Hippocampal formation (tissue), 2 donors: ENCODE measurements at regions not wholly inside any gene's neighbourhood (a gene's known extent, or its start where the extent isn't known, plus 50 kb on each side); places are given as distances from the start of the nearest gene placed in this dataset.

Experiments
- DNase-seq, 2 donors: peaks; one replicate each; lab custom pipeline; 2025; lab: John Stamatoyannopoulos, UW

- DNase-seq, result no peak
Observed at GRCh38 chr9:87152256-87152655, 204.9 kb upstream of the GAS1 start.

- no peak for DNase-seq
Observed at GRCh38 chr9:87156247-87156646, 208.9 kb upstream of the GAS1 start.

GRCh38 chr9:87157366-87158031 lies 210.2 kb upstream of the GAS1 start:
- no peak for DNase-seq

- no peak for DNase-seq
Observed at GRCh38 chr9:87158765-87159164, 211.5 kb upstream of the GAS1 start.

- DNase-seq, result no peak
Observed at GRCh38 chr9:87160148-87161102, 213.1 kb upstream of the GAS1 start.

- no peak for DNase-seq
Observed at GRCh38 chr9:87167161-87167560, 219.9 kb upstream of the GAS1 start.

GRCh38 chr9:87167582-87167981 lies 220.3 kb upstream of the GAS1 start:
- no peak for DNase-seq

GRCh38 chr9:87178302-87178701 lies 231.0 kb upstream of the GAS1 start:
- DNase-seq, result no peak

- DNase-seq, result no peak
Observed at GRCh38 chr9:87179553-87180340, 232.4 kb upstream of the GAS1 start.

- DNase-seq, result no peak
Observed at GRCh38 chr9:87180361-87180760, 233.1 kb upstream of the GAS1 start.

- DNase-seq, result no peak
Observed at GRCh38 chr9:87180841-87181240, 233.5 kb upstream of the GAS1 start.

GRCh38 chr9:87181670-87182069 lies 234.4 kb upstream of the GAS1 start:
- no peak for DNase-seq

GRCh38 chr9:87184956-87185642 lies 237.8 kb upstream of the GAS1 start:
- no peak for DNase-seq

- DNase-seq, result no peak
Observed at GRCh38 chr9:87187656-87188055, 240.3 kb upstream of the GAS1 start.

GRCh38 chr9:87189006-87189405 lies 241.7 kb upstream of the GAS1 start:
- no peak for DNase-seq

GRCh38 chr9:87193151-87193550 lies 245.8 kb upstream of the GAS1 start:
- no peak for DNase-seq

GRCh38 chr9:87193925-87194868 lies 246.9 kb upstream of the GAS1 start:
- DNase-seq, result no peak

GRCh38 chr9:87195306-87195705 lies 248.0 kb upstream of the GAS1 start:
- DNase-seq, result no peak

GRCh38 chr9:87197349-87198130 lies 250.2 kb upstream of the GAS1 start:
- no peak for DNase-seq

GRCh38 chr9:87198716-87199115 lies 251.4 kb upstream of the GAS1 start:
- no peak for DNase-seq
